WTC11 (cell line): ENCODE measurements at regions not wholly inside any gene's neighbourhood (a gene's known extent, or its start where the extent isn't known, plus 50 kb on each side); places are given as distances from the start of the nearest gene placed in this dataset.

Source experiments
- CTCF ChIP-seq: fragments of 200-600 bp; IDR thresholded peaks from 2 replicates; pipeline ENCODE4 v1.8.0; 2022; ENCODE audit warnings: antibody characterized with exemption
- USF1 ChIP-seq: sonication (generic); formaldehyde crosslinking; IDR thresholded peaks from 2 replicates; pipeline ENCODE4 v1.8.0; 2022; ENCODE audit warnings: mild to moderate bottlenecking, missing genetic modification reagents

- TF ChIP-seq CTCF: no peak
- TF ChIP-seq USF1 (CRISPR knock-in tag): no peak
These were observed 161.7 kb downstream of the C7orf25 start for GRCh38 chr7:42750172-42750571.
